GM23248 (cell line): ENCODE measurements at regions not wholly inside any gene's neighbourhood (a gene's known extent, or its start where the extent isn't known, plus 50 kb on each side); places are given as distances from the start of the nearest gene placed in this dataset.

Experiments used
- EZH2 ChIP-seq: fragments of 200-600 bp; sonication (generic); IDR thresholded peaks from 2 replicates; pipeline ENCODE4 v1.6.1; 2018; ENCODE audit warnings: antibody characterized with exemption, mild to moderate bottlenecking; ENCODE audit not compliant: insufficient read depth, poor library complexity, severe bottlenecking
- EZH2phosphoT487 ChIP-seq: fragments of 200-600 bp; sonication (generic); IDR thresholded peaks from 2 replicates; pipeline ENCODE4 v1.6.1; 2018; ENCODE audit warnings: antibody characterized with exemption, moderate library complexity, mild to moderate bottlenecking, low read depth; ENCODE audit not compliant: insufficient read depth

- no peak for TF ChIP-seq EZH2phosphoT487
- TF ChIP-seq EZH2, result no peak
Observed at GRCh38 chr13:40370661-40371060, 295.8 kb downstream of the FOXO1 start.
